ENCODE measurements at regions not wholly inside any gene's neighbourhood (a gene's known extent, or its start where the extent isn't known, plus 50 kb on each side); places are given as distances from the start of the nearest gene placed in this dataset.

GRCh38 chr10:88023676-88024075, 160.3 kb downstream of the PTEN start:
- DNase-seq (ENCODE audit: low read depth): no peak
- TF ChIP-seq CTCF (IDR thresholded peaks at IDR 0.05; ENCODE audit: insufficient read depth, low read depth, low read length, missing control alignments): no peak
- no peak overlapping the region for H3K4me3 ChIP-seq (ENCODE audit: low read depth, low read length)

GRCh38 chr10:88026031-88026430, 162.6 kb downstream of the PTEN start:
- DNase-seq (ENCODE audit: low read depth): no peak
- H3K4me3 ChIP-seq (ENCODE audit: low read depth, low read length): no peak overlapping the region
- no peak for TF ChIP-seq CTCF (IDR thresholded peaks at IDR 0.05; ENCODE audit: insufficient read depth, low read depth, low read length, missing control alignments)

- no peak overlapping the region for H3K4me3 ChIP-seq (ENCODE audit: low read depth, low read length)
- no peak for TF ChIP-seq CTCF (IDR thresholded peaks at IDR 0.05; ENCODE audit: insufficient read depth, low read depth, low read length, missing control alignments)
- peak; percentile 55 for DNase-seq (ENCODE audit: low read depth)
Observed at GRCh38 chr10:88027570-88027969, 164.1 kb downstream of the PTEN start.

GRCh38 chr10:88028072-88028471, 164.6 kb downstream of the PTEN start:
- TF ChIP-seq CTCF (IDR thresholded peaks at IDR 0.05; ENCODE audit: insufficient read depth, low read depth, low read length, missing control alignments): no peak

GRCh38 chr10:88028654-88029053, 165.2 kb downstream of the PTEN start:
- DNase-seq (ENCODE audit: low read depth): peak; percentile 8
- H3K4me3 ChIP-seq (ENCODE audit: low read depth, low read length): no peak overlapping the region
- no peak for TF ChIP-seq CTCF (IDR thresholded peaks at IDR 0.05; ENCODE audit: insufficient read depth, low read depth, low read length, missing control alignments)

More at GRCh38 chr10:88028072-88028471, 164.6 kb downstream of the PTEN start:
- no peak for DNase-seq (ENCODE audit: low read depth)
- H3K4me3 ChIP-seq (ENCODE audit: low read depth, low read length): no peak overlapping the region

- no peak for DNase-seq (ENCODE audit: low read depth)
- no peak overlapping the region for H3K4me3 ChIP-seq (ENCODE audit: low read depth, low read length)
- no peak for TF ChIP-seq CTCF (IDR thresholded peaks at IDR 0.05; ENCODE audit: insufficient read depth, low read depth, low read length, missing control alignments)
Observed at GRCh38 chr10:88032566-88032965, 169.1 kb downstream of the PTEN start.

- no peak for DNase-seq (ENCODE audit: low read depth)
- TF ChIP-seq CTCF (IDR thresholded peaks at IDR 0.05; ENCODE audit: insufficient read depth, low read depth, low read length, missing control alignments): no peak
- H3K4me3 ChIP-seq (ENCODE audit: low read depth, low read length): no peak overlapping the region
Observed at GRCh38 chr10:88033385-88033784, 170.0 kb downstream of the PTEN start.
